Astrocyte of the cerebellum (primary cell): ENCODE measurements at regions not wholly inside any gene's neighbourhood (a gene's known extent, or its start where the extent isn't known, plus 50 kb on each side); places are given as distances from the start of the nearest gene placed in this dataset.

Experiments
- DNase-seq: peaks from one replicate; pipeline ENCODE4 v3.0.0-alpha.2; 2011; ENCODE audit warnings: low read depth
- H3K4me3 ChIP-seq: 2 replicates; pipeline ENCODE4 v1.5.1; 2011; ENCODE audit warnings: mild to moderate bottlenecking, low read depth, low read length, moderate library complexity
- CTCF ChIP-seq: IDR thresholded peaks from 2 replicates; pipeline ENCODE4 v1.5.1; 2012; ENCODE audit warnings: low read length, low read depth, moderate library complexity, mild to moderate bottlenecking; ENCODE audit errors: missing control alignments
- in situ Hi-C: cut with HindIII; loops from 2 replicates; pipeline ENCODE4 v1.10.0; 2017; ENCODE audit warnings: low sequenced_read_pairs

GRCh38 chr16:80389338-80389737 is 151.5 kb upstream of the DYNLRB2 start:
- no peak overlapping the region for H3K4me3 ChIP-seq
- no peak for DNase-seq
- in situ Hi-C loops = no loop called here
- TF ChIP-seq CTCF = no peak

GRCh38 chr16:80387318-80387921 is 153.4 kb upstream of the DYNLRB2 start:
- no peak for DNase-seq
- in situ Hi-C loops = no loop called here
- no peak overlapping the region for H3K4me3 ChIP-seq
- peak; percentile 28 for TF ChIP-seq CTCF

- no peak for TF ChIP-seq CTCF
- no peak overlapping the region for H3K4me3 ChIP-seq
- DNase-seq = no peak
- in situ Hi-C loops = no loop called here
Measured at GRCh38 chr16:80384862-80385261, 155.9 kb upstream of the DYNLRB2 start.

- no peak for DNase-seq
- in situ Hi-C loops = no loop called here
- no peak overlapping the region for H3K4me3 ChIP-seq
- no peak for TF ChIP-seq CTCF
Measured at GRCh38 chr16:80380514-80380913, 160.3 kb upstream of the DYNLRB2 start.

GRCh38 chr16:80377096-80377956 is 163.5 kb upstream of the DYNLRB2 start:
- in situ Hi-C loops = no loop called here
- no peak for DNase-seq
- TF ChIP-seq CTCF = no peak
- no peak overlapping the region for H3K4me3 ChIP-seq

- DNase-seq = no peak
- in situ Hi-C loops = no loop called here
- H3K4me3 ChIP-seq = no peak overlapping the region
- TF ChIP-seq CTCF = no peak
Measured at GRCh38 chr16:80375973-80376372, 164.8 kb upstream of the DYNLRB2 start.
